Endothelial cell (in vitro differentiated cells): ENCODE measurements at regions not wholly inside any gene's neighbourhood (a gene's known extent, or its start where the extent isn't known, plus 50 kb on each side); places are given as distances from the start of the nearest gene placed in this dataset.

ENCODE experiments used
- DNase-seq: peaks from one replicate; pipeline ENCODE4 v3.0.0; 2021; ENCODE audit warnings: low spot score
- H3K27ac Mint-ChIP-seq: one replicate; pipeline ENCODE4 v1.8.0; 2021; ENCODE audit warnings: mixed read lengths, inconsistent platforms; ENCODE audit not compliant: unreplicated experiment
- H3K27me3 Mint-ChIP-seq: one replicate; pipeline ENCODE4 v1.8.0; 2021; ENCODE audit warnings: mild to moderate bottlenecking, moderate library complexity, mixed read lengths, inconsistent platforms; ENCODE audit not compliant: unreplicated experiment
- H3K36me3 Mint-ChIP-seq: one replicate; pipeline ENCODE4 v1.8.0; 2021; ENCODE audit warnings: mild to moderate bottlenecking, low read depth, mixed read lengths, inconsistent platforms; ENCODE audit not compliant: unreplicated experiment
- H3K4me1 Mint-ChIP-seq: one replicate; pipeline ENCODE4 v1.8.0; 2021; ENCODE audit warnings: mild to moderate bottlenecking, mixed read lengths, inconsistent platforms; ENCODE audit not compliant: unreplicated experiment
- H3K4me3 Mint-ChIP-seq: one replicate; pipeline ENCODE4 v1.8.0; 2021; ENCODE audit warnings: mild to moderate bottlenecking, mixed read lengths, inconsistent platforms; ENCODE audit not compliant: unreplicated experiment
- H3K9me3 Mint-ChIP-seq: one replicate; pipeline ENCODE4 v1.8.0; 2021; ENCODE audit warnings: mixed read lengths, inconsistent platforms; ENCODE audit not compliant: unreplicated experiment
- TF ChIP-seq, protein P1 (sequence below): fragments of 200-600 bp; sonication (generic); IDR thresholded peaks from one replicate; pipeline ENCODE4 v1.5.0; 2021; ENCODE audit warnings: antibody characterized with exemption; ENCODE audit not compliant: unreplicated experiment

GRCh38 chr2:62340994-62341484 lies 145.1 kb downstream of the B3GNT2 start:
- TF ChIP-seq, protein P1, sequence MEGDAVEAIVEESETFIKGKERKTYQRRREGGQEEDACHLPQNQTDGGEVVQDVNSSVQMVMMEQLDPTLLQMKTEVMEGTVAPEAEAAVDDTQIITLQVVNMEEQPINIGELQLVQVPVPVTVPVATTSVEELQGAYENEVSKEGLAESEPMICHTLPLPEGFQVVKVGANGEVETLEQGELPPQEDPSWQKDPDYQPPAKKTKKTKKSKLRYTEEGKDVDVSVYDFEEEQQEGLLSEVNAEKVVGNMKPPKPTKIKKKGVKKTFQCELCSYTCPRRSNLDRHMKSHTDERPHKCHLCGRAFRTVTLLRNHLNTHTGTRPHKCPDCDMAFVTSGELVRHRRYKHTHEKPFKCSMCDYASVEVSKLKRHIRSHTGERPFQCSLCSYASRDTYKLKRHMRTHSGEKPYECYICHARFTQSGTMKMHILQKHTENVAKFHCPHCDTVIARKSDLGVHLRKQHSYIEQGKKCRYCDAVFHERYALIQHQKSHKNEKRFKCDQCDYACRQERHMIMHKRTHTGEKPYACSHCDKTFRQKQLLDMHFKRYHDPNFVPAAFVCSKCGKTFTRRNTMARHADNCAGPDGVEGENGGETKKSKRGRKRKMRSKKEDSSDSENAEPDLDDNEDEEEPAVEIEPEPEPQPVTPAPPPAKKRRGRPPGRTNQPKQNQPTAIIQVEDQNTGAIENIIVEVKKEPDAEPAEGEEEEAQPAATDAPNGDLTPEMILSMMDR = no peak
- no peak for DNase-seq
- Mint-ChIP-seq H3K4me3 (no peak overlapping the region), H3K9me3 (no peaks in the 10 kb centered on the region), H3K36me3 (no peaks in the 10 kb centered on the region), H3K4me1 (peaks cover 15% of the 10 kb centered on the region), H3K27me3 (no peaks in the 10 kb centered on the region), H3K27ac (no peak overlapping the region)

DNA sequence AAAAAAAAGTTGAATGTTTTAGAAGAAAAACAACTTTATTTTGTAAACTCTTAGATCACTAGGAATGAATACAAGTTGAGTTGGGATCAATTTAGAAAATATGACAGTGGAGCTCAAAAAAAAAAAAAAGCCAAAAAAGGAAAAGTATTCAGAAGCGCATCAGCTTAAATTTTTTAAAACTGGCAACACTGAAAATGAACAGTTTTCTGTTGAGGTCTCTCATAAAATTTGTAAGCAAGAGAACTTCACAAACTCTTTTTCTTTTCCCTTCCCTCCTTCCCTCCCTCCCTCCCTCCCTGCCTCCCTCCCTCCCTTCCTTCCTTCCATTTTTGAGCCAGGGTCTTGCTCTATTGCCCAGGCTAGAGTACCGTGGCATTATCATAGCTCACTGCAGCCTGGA lies 143.9 kb downstream of the B3GNT2 start:
- Mint-ChIP-seq H3K9me3 (no peaks in the 10 kb centered on the region), H3K27ac (no peak overlapping the region), H3K4me1 (peaks cover 23% of the 10 kb centered on the region), H3K27me3 (no peaks in the 10 kb centered on the region), H3K36me3 (no peaks in the 10 kb centered on the region), H3K4me3 (no peak overlapping the region)
- DNase-seq = no peak
- TF ChIP-seq, protein P1 = no peak

DNA sequence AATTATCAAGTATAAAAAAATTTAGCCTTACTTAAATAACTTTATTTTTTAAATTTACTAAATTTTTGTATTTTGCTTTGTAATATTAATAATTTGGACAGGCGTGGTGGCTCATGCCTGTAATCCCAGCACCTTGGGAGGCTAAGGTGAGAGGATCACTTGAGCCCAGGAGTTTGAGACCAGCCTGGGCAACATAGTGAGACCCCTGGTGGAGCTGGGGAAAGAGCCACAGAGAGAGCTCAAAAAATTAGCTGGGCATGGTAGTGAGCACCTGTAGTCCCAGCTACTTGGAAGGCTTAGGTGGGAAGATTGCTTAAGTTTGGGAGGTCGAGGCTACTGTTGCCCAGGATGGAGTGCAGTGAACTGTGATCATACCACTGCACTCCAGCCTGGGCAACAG lies 143.5 kb downstream of the B3GNT2 start:
- no peaks in the 10 kb centered on the region for H3K9me3 Mint-ChIP-seq
- H3K27me3 Mint-ChIP-seq = no peaks in the 10 kb centered on the region
- H3K36me3 Mint-ChIP-seq = no peaks in the 10 kb centered on the region
- H3K4me3 Mint-ChIP-seq = no peak overlapping the region
- H3K27ac Mint-ChIP-seq = no peak overlapping the region
- no peak for DNase-seq
- TF ChIP-seq, protein P1 = no peak
- peaks cover 28% of the 10 kb centered on the region for H3K4me1 Mint-ChIP-seq

DNA sequence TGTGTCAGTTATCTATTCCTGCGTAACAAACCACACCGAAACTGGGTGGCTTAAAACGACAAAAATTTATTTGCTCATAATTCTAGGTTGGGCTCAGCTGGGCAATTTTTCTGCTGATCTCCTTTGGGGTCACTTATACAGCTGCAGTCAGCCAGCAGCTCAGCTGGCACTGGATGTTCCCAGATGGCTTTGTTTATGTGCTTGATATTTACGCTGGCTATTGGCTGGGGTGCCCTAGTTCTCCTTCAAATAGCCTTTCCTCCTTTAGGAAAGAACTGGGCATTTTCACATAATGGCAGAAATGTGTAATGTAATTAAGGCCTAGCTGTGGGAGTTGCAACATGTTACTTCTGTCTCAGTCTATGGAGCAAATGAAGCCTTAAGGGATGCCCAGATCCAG lies 142.2 kb downstream of the B3GNT2 start:
- Mint-ChIP-seq H3K4me1 (peaks cover 26% of the 10 kb centered on the region), H3K36me3 (no peaks in the 10 kb centered on the region), H3K4me3 (no peak overlapping the region), H3K9me3 (no peaks in the 10 kb centered on the region), H3K27me3 (no peaks in the 10 kb centered on the region), H3K27ac (no peak overlapping the region)
- DNase-seq = no peak
- TF ChIP-seq, protein P1 = no peak

DNA sequence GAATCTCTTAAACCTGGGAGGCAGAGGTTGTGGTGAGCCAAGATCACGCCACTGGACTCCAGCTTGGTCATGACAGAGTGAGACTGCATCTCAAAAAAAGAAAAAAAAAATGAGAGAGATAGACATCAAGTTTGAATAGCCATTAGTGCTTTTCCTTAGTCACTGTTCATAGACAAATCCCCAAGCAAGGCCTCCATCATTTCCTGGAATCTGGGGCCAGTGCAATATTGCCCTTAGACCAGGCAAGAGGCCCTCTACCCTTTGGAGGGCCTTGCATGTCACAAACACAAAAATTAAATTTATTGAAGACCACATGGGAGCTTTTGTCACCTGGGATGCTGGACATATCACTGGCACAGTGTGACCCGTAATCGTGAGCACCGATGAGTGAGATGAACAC lies 141.5 kb downstream of the B3GNT2 start:
- Mint-ChIP-seq H3K36me3 (no peaks in the 10 kb centered on the region), H3K4me1 (peaks cover 20% of the 10 kb centered on the region), H3K4me3 (no peak overlapping the region), H3K27me3 (no peaks in the 10 kb centered on the region), H3K27ac (no peak overlapping the region), H3K9me3 (no peaks in the 10 kb centered on the region)
- TF ChIP-seq, protein P1 = no peak
- DNase-seq = no peak
